ENCODE measurements at regions not wholly inside any gene's neighbourhood (a gene's known extent, or its start where the extent isn't known, plus 50 kb on each side); places are given as distances from the start of the nearest gene placed in this dataset.

GRCh38 chrX:118218940-118219339 is 102.3 kb upstream of the KLHL13 start:
- no peak for DNase-seq
- Histone ChIP-seq H3K36me3 (no peaks in the 10 kb centered on the region), H3K9me3 (no peaks in the 10 kb centered on the region), H3K4me1 (no peaks in the 10 kb centered on the region), H3K27ac (no peak overlapping the region), H3K27me3 (no peaks in the 10 kb centered on the region), H3K4me3 (no peak overlapping the region)
- intact Hi-C loops (cut with DNase I; ENCODE audit: low total_unique reads): no loop called here
- 66 to 76% (median 67%) methylated on average over 5 of the region's 5 CpGs for WGBS, 5 donors
- TF ChIP-seq EP300 (IDR thresholded peaks at IDR 0.05): no peak
- TF ChIP-seq POLR2AphosphoS5 (IDR thresholded peaks at IDR 0.05): no peak
- TF ChIP-seq POLR2A (IDR thresholded peaks at IDR 0.05): no peak
- no peak for TF ChIP-seq CTCF (IDR thresholded peaks at IDR 0.05)

- H3K27ac ChIP-seq: no peak overlapping the region
- no peaks in the 10 kb centered on the region for H3K27me3 ChIP-seq
- TF ChIP-seq POLR2AphosphoS5 (IDR thresholded peaks at IDR 0.05) (no peak), EP300 (IDR thresholded peaks at IDR 0.05) (no peak), POLR2A (IDR thresholded peaks at IDR 0.05) (no peak), CTCF (IDR thresholded peaks at IDR 0.05) (no peak)
- H3K36me3 ChIP-seq: no peaks in the 10 kb centered on the region
- H3K4me3 ChIP-seq: no peak overlapping the region
- 84 to 97% (median 93%) methylated on average over 1 of the region's 1 CpG for WGBS, 5 donors
- no peaks in the 10 kb centered on the region for H3K9me3 ChIP-seq
- intact Hi-C loops (cut with DNase I; ENCODE audit: low total_unique reads): no loop called here
- DNase-seq: no peak
- H3K4me1 ChIP-seq: no peaks in the 10 kb centered on the region
Observed at GRCh38 chrX:118219866-118220265, 103.3 kb upstream of the KLHL13 start.

GRCh38 chrX:118220509-118220908 is 103.9 kb upstream of the KLHL13 start:
- Histone ChIP-seq H3K27ac (no peak overlapping the region), H3K36me3 (no peaks in the 10 kb centered on the region), H3K4me1 (peaks cover 0 to 1% (median 0%) of the 10 kb centered on the region in 4 donors), H3K4me3 (no peak overlapping the region), H3K9me3 (no peaks in the 10 kb centered on the region), H3K27me3 (no peaks in the 10 kb centered on the region)
- TF ChIP-seq POLR2A (IDR thresholded peaks at IDR 0.05) (no peak), EP300 (IDR thresholded peaks at IDR 0.05) (no peak), POLR2AphosphoS5 (IDR thresholded peaks at IDR 0.05) (no peak), CTCF (IDR thresholded peaks at IDR 0.05) (no peak)
- intact Hi-C loops (cut with DNase I; ENCODE audit: low total_unique reads): no loop called here
- DNase-seq: no peak
- 58 to 88% (median 67%) methylated on average over 1 of the region's 1 CpG for WGBS, 5 donors

GRCh38 chrX:118221270-118221669 is 104.7 kb upstream of the KLHL13 start:
- Histone ChIP-seq H3K36me3 (no peaks in the 10 kb centered on the region), H3K9me3 (no peaks in the 10 kb centered on the region), H3K4me3 (no peak overlapping the region), H3K27me3 (no peaks in the 10 kb centered on the region), H3K4me1 (peaks cover 0 to 7% (median 0%) of the 10 kb centered on the region in 4 donors), H3K27ac (no peak overlapping the region)
- TF ChIP-seq POLR2A (IDR thresholded peaks at IDR 0.05): no peak
- no peak for TF ChIP-seq POLR2AphosphoS5 (IDR thresholded peaks at IDR 0.05)
- TF ChIP-seq EP300 (IDR thresholded peaks at IDR 0.05): no peak
- no peak for TF ChIP-seq CTCF (IDR thresholded peaks at IDR 0.05)
- WGBS, 5 donors: 64 to 90% (median 73%) methylated on average over 4 of the region's 4 CpGs
- DNase-seq: peak in 1 of 2 donors; percentile 17
- intact Hi-C loops (cut with DNase I; ENCODE audit: low total_unique reads): no loop called here

Data from stomach (tissue), 8 donors.